ENCODE measurements at regions not wholly inside any gene's neighbourhood (a gene's known extent, or its start where the extent isn't known, plus 50 kb on each side); places are given as distances from the start of the nearest gene placed in this dataset.

GRCh38 chr3:194003114-194004057 is 132.6 kb upstream of the HES1 start (continued):
- TF ChIP-seq ZBTB17 (tag by site-specific recombination; IDR thresholded peaks at IDR 0.05) = peak; percentile 89
- peak; percentile 98 for TF ChIP-seq ZNF600 (tag by site-specific recombination; IDR thresholded peaks at IDR 0.05)
- no peak for TF ChIP-seq ZNF670 (tag by site-specific recombination; IDR thresholded peaks at IDR 0.05; ENCODE audit: low read depth)
- TF ChIP-seq ZFP41 (tag by site-specific recombination; IDR thresholded peaks at IDR 0.05; ENCODE audit: borderline replicate concordance) = no peak
- 0 out of 2 replicates have a peak, but pooled peaks have one; percentile 17 for TF ChIP-seq YY1 (tag by site-specific recombination; IDR thresholded peaks at IDR 0.05)
- TF ChIP-seq ZNF155 (tag by site-specific recombination; IDR thresholded peaks at IDR 0.05) = no peak
- TF ChIP-seq ZNF837 (tag by site-specific recombination; IDR thresholded peaks at IDR 0.05) = no peak
- no peak for TF ChIP-seq AEBP2 (tag by site-specific recombination; IDR thresholded peaks at IDR 0.05; ENCODE audit: borderline replicate concordance)
- TF ChIP-seq HOXC10 (CRISPR knock-in tag; IDR thresholded peaks at IDR 0.05) = no peak
- TF ChIP-seq INSM2 (tag by site-specific recombination; IDR thresholded peaks at IDR 0.05) = 0 out of 2 replicates have a peak, but pooled peaks have one; percentile 29
- no peak for TF ChIP-seq ZNF664 (tag by site-specific recombination; IDR thresholded peaks at IDR 0.05)
- TF ChIP-seq SCRT2 (tag by site-specific recombination; IDR thresholded peaks at IDR 0.05) = no peak
- TF ChIP-seq ZNF23 (tag by site-specific recombination; IDR thresholded peaks at IDR 0.05; ENCODE audit: borderline replicate concordance) = no peak
- TF ChIP-seq ZNF24 (tag by site-specific recombination; IDR thresholded peaks at IDR 0.05) = peak; percentile 43; the same call in 1 of the 2 replicates
- TF ChIP-seq ZFP37 (tag by site-specific recombination; IDR thresholded peaks at IDR 0.05) = 0 out of 2 replicates have a peak, but pooled peaks have one; percentile 82
- TF ChIP-seq ZNF121 (tag by site-specific recombination; IDR thresholded peaks at IDR 0.05) = no peak
- no peak for TF ChIP-seq ZNF768 (tag by site-specific recombination; IDR thresholded peaks at IDR 0.05)
- TF ChIP-seq GLI2 (tag by site-specific recombination; IDR thresholded peaks at IDR 0.05; ENCODE audit: borderline replicate concordance, low read depth) = peak; percentile 64
- TF ChIP-seq ZNF138 (tag by site-specific recombination; IDR thresholded peaks at IDR 0.05; ENCODE audit: borderline replicate concordance) = no peak
- peak; percentile 95 for TF ChIP-seq ZNF335 (tag by site-specific recombination; conservative IDR thresholded peaks at IDR 0.05)
- no peak for TF ChIP-seq ZNF354C (tag by site-specific recombination; IDR thresholded peaks at IDR 0.05; ENCODE audit: borderline replicate concordance, low read depth)
- TF ChIP-seq ZNF624 (tag by site-specific recombination; IDR thresholded peaks at IDR 0.05) = no peak
- no peak for TF ChIP-seq ZNF623 (tag by site-specific recombination; IDR thresholded peaks at IDR 0.05)
- TF ChIP-seq PRDM10 (tag by site-specific recombination; IDR thresholded peaks at IDR 0.05) = peak; percentile 75
- peak; percentile 91 for TF ChIP-seq FEZF1 (tag by site-specific recombination; IDR thresholded peaks at IDR 0.05)
- 0 out of 2 replicates have a peak, but pooled peaks have one; percentile 30 for TF ChIP-seq TSHZ1 (tag by site-specific recombination; IDR thresholded peaks at IDR 0.05; ENCODE audit: borderline replicate concordance)
- TF ChIP-seq KLF17 (tag by site-specific recombination; IDR thresholded peaks at IDR 0.05) = peak; percentile 99
- TF ChIP-seq SCRT1 (tag by site-specific recombination; IDR thresholded peaks at IDR 0.05; ENCODE audit: borderline replicate concordance) = no peak

Measured in HEK293 (cell line).